ENCODE measurements at regions not wholly inside any gene's neighbourhood (a gene's known extent, or its start where the extent isn't known, plus 50 kb on each side); places are given as distances from the start of the nearest gene placed in this dataset.

- Histone ChIP-seq H2AFZ (ENCODE audit: control insufficient read depth, low read length) (no peak overlapping the region), H3K4me1 (ENCODE audit: control insufficient read depth, extremely low read depth, insufficient read depth, low read length) (no peaks in the 10 kb centered on the region), H4K20me1 (ENCODE audit: control insufficient read depth, extremely low read depth, insufficient read depth, low read length) (no peaks in the 10 kb centered on the region), H3K36me3 (ENCODE audit: control insufficient read depth in 2 of 2, extremely low read depth in 1 of 2, insufficient read depth in 2 of 2, low read length in 2 of 2) (no peaks in the 10 kb centered on the region), H3K9ac (ENCODE audit: control insufficient read depth, extremely low read depth, insufficient read depth, low read length) (no peak overlapping the region), H3K79me2 (ENCODE audit: control insufficient read depth, insufficient read depth, low read length) (no peaks in the 10 kb centered on the region), H3K4me2 (ENCODE audit: control insufficient read depth, extremely low read depth, insufficient read depth, low read depth, low read length) (no peak overlapping the region), H3K9me1 (ENCODE audit: control insufficient read depth, extremely low read depth, insufficient read depth, low read length) (no peaks in the 10 kb centered on the region), H3K27me3 (ENCODE audit: control insufficient read depth, extremely low read depth, insufficient read depth, low read length) (peaks cover 4% of the 10 kb centered on the region), H3K27ac (ENCODE audit: control insufficient read depth, insufficient read depth, low read length) (no peak overlapping the region), H3K4me3 (ENCODE audit: control insufficient read depth in 2 of 3, extremely low read depth in 1 of 3, insufficient read depth in 2 of 3, low read depth in 1 of 3, low read length in 3 of 3) (no peak overlapping the region), H3K9me3 (ENCODE audit: control insufficient read depth, low read depth, low read length) (no peaks in the 10 kb centered on the region)
- FAIRE-seq (no peak), DNase-seq (ENCODE audit: low read depth, low spot score) (no peak)
- TF ChIP-seq, protein P1, sequence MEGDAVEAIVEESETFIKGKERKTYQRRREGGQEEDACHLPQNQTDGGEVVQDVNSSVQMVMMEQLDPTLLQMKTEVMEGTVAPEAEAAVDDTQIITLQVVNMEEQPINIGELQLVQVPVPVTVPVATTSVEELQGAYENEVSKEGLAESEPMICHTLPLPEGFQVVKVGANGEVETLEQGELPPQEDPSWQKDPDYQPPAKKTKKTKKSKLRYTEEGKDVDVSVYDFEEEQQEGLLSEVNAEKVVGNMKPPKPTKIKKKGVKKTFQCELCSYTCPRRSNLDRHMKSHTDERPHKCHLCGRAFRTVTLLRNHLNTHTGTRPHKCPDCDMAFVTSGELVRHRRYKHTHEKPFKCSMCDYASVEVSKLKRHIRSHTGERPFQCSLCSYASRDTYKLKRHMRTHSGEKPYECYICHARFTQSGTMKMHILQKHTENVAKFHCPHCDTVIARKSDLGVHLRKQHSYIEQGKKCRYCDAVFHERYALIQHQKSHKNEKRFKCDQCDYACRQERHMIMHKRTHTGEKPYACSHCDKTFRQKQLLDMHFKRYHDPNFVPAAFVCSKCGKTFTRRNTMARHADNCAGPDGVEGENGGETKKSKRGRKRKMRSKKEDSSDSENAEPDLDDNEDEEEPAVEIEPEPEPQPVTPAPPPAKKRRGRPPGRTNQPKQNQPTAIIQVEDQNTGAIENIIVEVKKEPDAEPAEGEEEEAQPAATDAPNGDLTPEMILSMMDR (optimal IDR thresholded peaks at IDR 0.05 in 1 of 3, IDR thresholded peaks at IDR 0.05 in 1 of 3, conservative IDR thresholded peaks at IDR 0.05 in 1 of 3; ENCODE audit: extremely low read depth in 1 of 3, insufficient read depth in 2 of 3, low read length in 3 of 3) = no peak
- TF ChIP-seq EZH2 (IDR thresholded peaks at IDR 0.05; ENCODE audit: low read length) = no peak
- dilution Hi-C loops (cut with MboI; ENCODE audit: extremely low pct_ligation_motif_present, low sequenced_read_pairs) = no loop called here
These were observed 80.1 kb upstream of the TP53I11 start for GRCh38 chr11:45030778-45031177.

DNA sequence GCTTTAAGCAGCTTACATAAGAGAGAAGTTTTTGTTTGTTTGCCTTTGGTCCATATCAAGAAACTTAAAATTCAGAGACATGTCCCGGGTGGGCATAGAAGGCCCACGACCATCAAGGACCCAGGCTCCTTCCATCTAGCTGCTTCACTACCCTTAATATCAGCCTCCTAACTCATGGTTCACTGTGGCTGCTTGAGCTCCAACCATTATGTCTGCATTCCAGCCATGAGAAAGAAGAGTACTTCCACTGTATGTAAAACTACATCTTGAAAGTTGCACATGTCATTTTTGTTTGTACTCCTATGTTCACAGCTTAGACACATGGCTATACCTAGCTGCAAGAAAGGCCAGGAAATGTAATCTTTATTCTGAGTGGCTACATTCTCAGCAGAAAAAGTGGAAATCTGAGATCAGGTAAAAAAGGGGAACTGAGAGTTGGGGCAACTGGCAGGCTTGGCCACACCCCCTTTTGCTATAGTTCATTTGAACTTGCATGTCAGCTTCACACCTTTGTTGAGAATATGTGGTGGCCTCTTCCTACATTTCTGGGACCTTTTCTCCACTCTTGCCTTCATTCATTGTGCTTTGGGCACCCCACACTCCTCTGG, 81.3 kb upstream of the TP53I11 start:
- peaks cover 4% of the 10 kb centered on the region for H3K27me3 ChIP-seq (ENCODE audit: control insufficient read depth, extremely low read depth, insufficient read depth, low read length)
- no peak overlapping the region for H3K4me3 ChIP-seq (ENCODE audit: control insufficient read depth in 2 of 3, extremely low read depth in 1 of 3, insufficient read depth in 2 of 3, low read depth in 1 of 3, low read length in 3 of 3)
- dilution Hi-C loops (cut with MboI; ENCODE audit: extremely low pct_ligation_motif_present, low sequenced_read_pairs) = no loop called here
- no peaks in the 10 kb centered on the region for H3K4me1 ChIP-seq (ENCODE audit: control insufficient read depth, extremely low read depth, insufficient read depth, low read length)
- H3K79me2 ChIP-seq (ENCODE audit: control insufficient read depth, insufficient read depth, low read length) = no peaks in the 10 kb centered on the region
- no peaks in the 10 kb centered on the region for H4K20me1 ChIP-seq (ENCODE audit: control insufficient read depth, extremely low read depth, insufficient read depth, low read length)
- H3K9ac ChIP-seq (ENCODE audit: control insufficient read depth, extremely low read depth, insufficient read depth, low read length) = no peak overlapping the region
- no peaks in the 10 kb centered on the region for H3K36me3 ChIP-seq (ENCODE audit: control insufficient read depth in 2 of 2, extremely low read depth in 1 of 2, insufficient read depth in 2 of 2, low read length in 2 of 2)
- no peak overlapping the region for H3K27ac ChIP-seq (ENCODE audit: control insufficient read depth, insufficient read depth, low read length)
- H3K4me2 ChIP-seq (ENCODE audit: control insufficient read depth, extremely low read depth, insufficient read depth, low read depth, low read length) = no peak overlapping the region
- FAIRE-seq = no peak
- no peaks in the 10 kb centered on the region for H3K9me3 ChIP-seq (ENCODE audit: control insufficient read depth, low read depth, low read length)
- TF ChIP-seq EZH2 (IDR thresholded peaks at IDR 0.05; ENCODE audit: low read length) = no peak
- TF ChIP-seq, protein P1 (optimal IDR thresholded peaks at IDR 0.05 in 1 of 3, IDR thresholded peaks at IDR 0.05 in 1 of 3, conservative IDR thresholded peaks at IDR 0.05 in 1 of 3; ENCODE audit: extremely low read depth in 1 of 3, insufficient read depth in 2 of 3, low read length in 3 of 3) = no peak
- H3K9me1 ChIP-seq (ENCODE audit: control insufficient read depth, extremely low read depth, insufficient read depth, low read length) = no peaks in the 10 kb centered on the region
- no peak overlapping the region for H2AFZ ChIP-seq (ENCODE audit: control insufficient read depth, low read length)
- no peak for DNase-seq (ENCODE audit: low read depth, low spot score)
